Stimulated activated CD4-positive, alpha-beta T cell treated with anti-CD3 and anti-CD28 coated beads, Interleukin-15, amount 100 ng/mL, for 1 hour (primary cell): ENCODE measurements at regions not wholly inside any gene's neighbourhood (a gene's known extent, or its start where the extent isn't known, plus 50 kb on each side); places are given as distances from the start of the nearest gene placed in this dataset.

ENCODE experiments used
- DNase-seq, 2 donors: peaks; one replicate each; pipeline ENCODE4 v3.0.0-alpha.2; 2020; ENCODE audit warnings: low read depth in 1 of 2, low spot score in 1 of 2

DNA sequence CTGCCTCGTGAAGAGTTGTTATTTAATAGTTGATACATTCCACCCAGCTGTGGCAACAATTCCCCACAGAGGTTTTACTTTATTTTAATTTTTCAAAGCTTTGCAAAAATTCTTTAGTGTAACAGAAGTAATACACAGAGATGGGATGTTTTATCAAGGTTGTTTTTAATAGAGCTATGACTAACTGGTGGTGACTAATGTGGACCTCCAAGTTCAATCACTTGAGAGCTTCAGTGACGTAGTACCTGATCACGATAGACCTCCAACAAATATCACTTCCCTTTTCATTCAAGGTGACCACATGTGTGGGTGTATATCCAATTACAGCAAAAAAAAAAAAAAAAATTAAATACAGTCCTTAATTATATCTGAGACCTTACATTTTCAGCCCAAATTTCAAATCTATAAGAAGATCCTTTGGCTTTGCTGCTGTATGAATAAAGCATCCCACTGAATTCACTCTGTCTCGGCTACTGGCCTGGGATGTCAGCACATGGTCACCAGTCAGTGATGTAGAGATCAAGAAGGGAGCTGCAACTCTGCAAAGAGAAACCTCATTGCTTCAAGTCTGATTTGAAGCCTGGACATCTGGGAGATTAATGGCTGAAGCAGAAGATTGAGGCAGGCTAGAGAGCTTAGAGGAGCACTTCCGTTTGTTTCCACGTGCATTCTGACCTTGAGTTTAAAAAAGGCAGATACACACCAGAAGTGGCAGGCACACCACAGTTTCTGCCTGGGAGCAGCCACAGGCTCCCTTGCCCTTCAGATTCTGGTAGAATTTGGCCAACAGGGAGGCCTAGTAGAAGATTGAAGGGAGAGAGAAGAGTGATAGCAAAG lies 345.9 kb upstream of the NOCT start:
- no peak for DNase-seq

- DNase-seq = no peak
Measured at GRCh38 chr4:138668309-138668708, 347.3 kb upstream of the NOCT start.

DNA sequence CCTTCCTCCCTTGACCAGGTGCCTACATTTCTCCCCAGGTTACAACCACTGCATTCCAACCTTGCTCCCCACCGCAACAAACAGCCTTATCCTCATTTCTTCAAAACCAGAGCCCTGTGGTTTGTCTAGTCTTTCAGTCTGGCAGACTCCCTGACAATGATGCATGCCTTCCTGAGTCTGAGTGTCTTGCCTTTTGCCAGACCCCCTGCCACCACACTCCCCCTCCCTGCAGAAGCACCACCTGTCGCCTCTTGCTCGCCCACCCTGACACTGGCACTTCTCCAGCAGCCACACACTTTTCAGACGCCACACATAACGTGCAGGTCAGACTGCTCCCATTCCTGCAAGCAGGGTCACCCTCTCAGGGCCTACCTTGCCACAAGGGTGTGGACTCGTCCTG lies 349.2 kb upstream of the NOCT start:
- no peak for DNase-seq

DNA sequence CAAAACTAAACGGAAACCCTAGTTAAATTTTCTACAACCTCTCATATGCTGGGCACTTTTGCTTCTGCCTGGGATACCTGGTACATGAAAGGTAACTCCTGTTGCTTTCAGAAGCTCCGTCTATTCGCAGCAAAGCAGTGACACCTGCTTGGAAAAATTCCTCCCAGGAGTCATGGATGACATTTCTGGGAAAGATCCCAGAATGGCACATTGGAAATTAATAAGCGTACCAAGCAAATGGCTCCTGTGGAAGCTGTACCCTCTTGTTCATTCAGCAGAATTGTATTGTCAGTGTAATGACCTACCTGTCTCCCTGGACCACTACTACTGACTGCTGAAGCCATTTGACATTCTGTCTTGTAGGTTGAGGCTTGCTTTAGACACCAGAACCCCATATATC lies 349.7 kb upstream of the NOCT start:
- no peak for DNase-seq

- DNase-seq = no peak
Measured at GRCh38 chr4:138663883-138664282, 351.7 kb upstream of the NOCT start.

GRCh38 chr4:138659812-138660316 lies 355.7 kb upstream of the NOCT start:
- no peak for DNase-seq

GRCh38 chr4:138659037-138659811 lies 356.4 kb upstream of the NOCT start:
- no peak for DNase-seq

- no peak for DNase-seq
Measured at GRCh38 chr4:138658518-138658917, 357.1 kb upstream of the NOCT start.

- no peak for DNase-seq
Measured at GRCh38 chr4:138656990-138657389, 358.6 kb upstream of the NOCT start.

DNA sequence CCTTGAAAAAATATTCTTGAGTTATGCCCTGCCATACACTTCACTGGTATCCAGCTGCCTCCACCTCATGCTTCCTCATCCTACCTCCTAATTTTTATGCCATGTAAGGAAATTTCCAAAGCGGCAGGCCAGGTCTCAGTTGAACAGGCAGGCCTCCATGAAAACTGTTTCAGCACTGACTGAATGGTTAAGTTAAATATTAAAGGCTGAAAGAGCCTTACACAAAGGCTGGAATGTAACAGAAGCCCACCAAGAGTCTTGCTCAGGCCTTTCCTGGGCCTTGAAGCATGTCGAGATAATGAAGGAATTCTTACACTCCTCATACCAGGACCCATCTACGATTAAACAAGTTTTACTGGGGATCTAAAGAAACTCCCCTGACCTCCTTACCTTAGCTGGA lies 359.6 kb upstream of the NOCT start:
- DNase-seq = no peak

DNA sequence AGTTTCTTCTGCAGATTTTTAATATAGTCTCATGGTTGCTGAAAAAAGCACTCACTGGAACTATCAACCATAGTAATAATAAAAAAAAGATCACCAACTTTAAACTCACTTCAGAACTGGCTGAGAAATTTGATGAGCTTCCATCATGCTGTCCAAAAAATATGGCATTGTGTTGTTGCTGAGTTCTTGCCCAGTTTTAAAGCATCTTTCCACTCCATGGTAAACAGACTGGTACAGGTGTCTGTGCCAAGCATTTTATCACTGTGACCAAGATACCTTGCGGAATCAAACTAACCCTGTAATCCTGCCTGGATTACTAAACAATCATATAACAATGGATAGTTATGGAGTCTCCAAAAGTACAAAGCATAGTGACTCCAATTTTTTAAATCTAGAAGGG lies 360.3 kb upstream of the NOCT start:
- DNase-seq = no peak

- DNase-seq = no peak
Measured at GRCh38 chr4:138650929-138651448, 364.6 kb upstream of the NOCT start.

DNA sequence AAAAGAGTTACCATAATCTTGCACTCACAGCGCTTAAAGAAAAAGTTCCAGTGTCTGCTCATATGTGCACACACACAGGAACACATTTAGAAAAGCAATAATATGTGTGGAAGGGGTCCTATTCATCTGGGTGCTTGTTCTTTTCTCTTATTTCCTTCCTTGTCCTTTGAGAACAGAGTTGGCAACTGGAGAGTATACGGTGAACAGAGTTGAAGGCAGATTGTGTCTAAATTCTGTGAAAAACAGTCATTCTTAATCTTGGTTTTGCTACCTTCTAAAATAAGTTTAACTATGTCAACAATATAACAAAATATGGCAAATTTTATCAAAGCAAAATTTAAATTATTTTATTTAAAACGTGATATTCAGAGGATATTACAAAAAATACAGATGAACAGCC lies 365.1 kb upstream of the NOCT start:
- DNase-seq = no peak

- no peak for DNase-seq
Measured at GRCh38 chr4:138647433-138647832, 368.1 kb upstream of the NOCT start.

GRCh38 chr4:138646383-138646782 lies 369.2 kb upstream of the NOCT start:
- DNase-seq = no peak

GRCh38 chr4:138645289-138645688 lies 370.3 kb upstream of the NOCT start:
- DNase-seq = no peak

- DNase-seq = no peak
Measured at GRCh38 chr4:138644322-138644721, 371.3 kb upstream of the NOCT start.

- no peak for DNase-seq
Measured at GRCh38 chr4:138643827-138644226, 371.8 kb upstream of the NOCT start.

GRCh38 chr4:138639018-138639741 lies 376.4 kb upstream of the NOCT start:
- DNase-seq = no peak

DNA sequence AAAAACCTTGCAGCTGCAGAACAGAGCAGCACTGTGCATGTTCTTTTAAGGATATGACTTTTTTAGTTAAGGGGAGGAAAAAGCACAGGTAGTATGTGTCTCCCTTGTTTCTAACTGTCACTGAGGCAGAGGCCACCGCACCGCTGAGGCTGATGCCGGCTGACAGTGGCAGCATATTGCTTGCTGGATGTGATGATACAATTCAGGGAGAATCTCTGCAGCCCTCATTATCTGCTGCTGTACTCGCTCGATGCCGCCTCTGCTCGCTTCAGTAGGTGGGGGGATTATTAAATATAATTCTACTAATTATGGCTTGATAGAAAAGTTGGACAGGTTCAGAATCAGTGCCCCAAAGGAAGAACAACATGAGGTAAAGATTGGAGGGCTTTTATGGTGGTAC lies 378.8 kb upstream of the NOCT start:
- no peak for DNase-seq

DNA sequence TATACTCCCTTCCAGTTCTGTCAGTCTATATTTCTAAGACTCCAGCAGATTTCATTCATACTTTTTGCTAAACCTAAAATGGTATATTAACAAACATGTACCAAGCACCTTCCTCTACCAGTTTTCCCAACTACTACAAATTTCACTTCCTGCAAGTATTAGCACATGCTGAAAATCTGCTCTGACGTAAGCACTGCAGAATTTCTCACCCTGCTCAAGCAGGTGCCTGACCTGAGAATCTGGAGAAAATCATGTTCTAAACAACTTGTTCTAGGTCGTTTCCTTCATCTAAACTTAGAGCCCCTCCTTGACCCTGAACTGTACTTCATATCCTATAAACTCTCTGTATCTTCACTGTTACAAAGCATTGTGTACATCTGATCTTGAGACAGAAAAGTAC lies 380.7 kb upstream of the NOCT start:
- DNase-seq = no peak

DNA sequence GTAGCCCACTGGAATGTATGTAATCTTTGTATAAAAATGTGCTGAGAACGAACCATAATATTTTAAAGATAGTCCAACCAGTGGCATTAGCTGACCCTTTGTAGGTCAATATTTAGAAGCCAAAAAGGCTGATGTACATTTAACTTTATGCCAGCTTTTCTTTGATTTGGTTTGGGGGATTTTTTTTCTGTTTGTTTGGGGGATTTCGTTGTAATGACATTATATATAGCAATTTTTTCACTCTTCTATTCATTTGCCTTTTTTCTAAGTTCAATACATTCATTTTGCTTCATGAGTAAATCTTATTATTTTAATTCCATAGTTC lies 382.0 kb upstream of the NOCT start:
- DNase-seq = no peak
